Upper lobe of left lung (tissue), 6 donors: ENCODE measurements at regions not wholly inside any gene's neighbourhood (a gene's known extent, or its start where the extent isn't known, plus 50 kb on each side); places are given as distances from the start of the nearest gene placed in this dataset.

Source experiments
- ATAC-seq, 2 donors: fragments of 200-7000 bp; cut with Tn5 transposase; one replicate each; pipeline ENCODE4 v1.9.1; 2022; ENCODE audit warnings: mild to moderate bottlenecking in 2 of 2, moderate library complexity in 2 of 2; ENCODE audit not compliant: low FRiP score in 2 of 2
- DNase-seq, 2 donors: peaks; one replicate each; pipeline ENCODE4 v3.0.0-alpha.2; 2019 to 2020
- H3K27ac ChIP-seq, 4 donors: fragments of 200-600 bp; sonication (generic); one replicate each; pipeline ENCODE4 v1.5.1; 2016 to 2019
- H3K27me3 ChIP-seq, 4 donors: fragments of 200-600 bp; sonication (generic); one replicate each; pipeline ENCODE4 v1.5.1; 2017 to 2019
- H3K36me3 ChIP-seq, 4 donors: fragments of 200-600 bp; sonication (generic); one replicate each; pipeline ENCODE4 v1.5.1; 2016 to 2019
- H3K4me1 ChIP-seq, 4 donors: fragments of 200-600 bp; sonication (generic); one replicate each; pipeline ENCODE4 v1.5.1; 2018 to 2019
- H3K4me3 ChIP-seq, 4 donors: fragments of 200-600 bp; sonication (generic); one replicate each; pipeline ENCODE4 v1.5.1; 2017 to 2019; ENCODE audit warnings: mild to moderate bottlenecking in 2 of 4, moderate library complexity in 1 of 4
- H3K9me3 ChIP-seq, 4 donors: fragments of 200-600 bp; sonication (generic); one replicate each; pipeline ENCODE4 v1.5.1; 2018 to 2019
- CTCF ChIP-seq, 6 experiments: fragments of 450-650 bp in 4 of 6; fragments of 200-600 bp in 2 of 6; sonication (generic) in 2 of 6; IDR thresholded peaks; one replicate each; pipeline ENCODE4 v1.5.1; 2016 to 2019; ENCODE audit warnings: antibody characterized with exemption in 6 of 6
- EP300 ChIP-seq, 4 donors: sonication (generic); formaldehyde crosslinking; IDR thresholded peaks; one replicate each; pipeline ENCODE4 v1.5.1; 2017; ENCODE audit warnings: antibody characterized with exemption in 4 of 4, control low read depth in 2 of 4
- POLR2A ChIP-seq, 4 donors: fragments of 450-650 bp; IDR thresholded peaks; one replicate each; pipeline ENCODE4 v1.5.1; 2016 to 2017; ENCODE audit warnings: antibody characterized with exemption in 4 of 4, mild to moderate bottlenecking in 2 of 4
- POLR2AphosphoS5 ChIP-seq, 2 donors: sonication (generic); formaldehyde crosslinking; IDR thresholded peaks; one replicate each; pipeline ENCODE4 v1.5.1; 2017; ENCODE audit warnings: antibody characterized with exemption in 2 of 2
- WGBS, 2 donors: methylation state at CpG; one replicate each; pipeline ENCODE4 v1.1.5; 2017 to 2018; 5-methylcytosine and 5-hydroxymethylcytosine counted together
- donor health status: DM: no; HTN: no; CAD: no; lungs with moderate emphysema.
- donor health status: DM: no; HTN: yes; CAD: no; lungs with severe emphysema.

GRCh38 chr11:76298255-76298654 lies 82.7 kb downstream of the THAP12 start:
- H3K27ac ChIP-seq, result no peak overlapping the region
- H3K36me3 ChIP-seq, result no peaks in the 10 kb centered on the region
- H3K4me3 ChIP-seq, result no peak overlapping the region
- DNase-seq, result peak in 1 of 2 donors; percentile 60
- no peaks in the 10 kb centered on the region for H3K4me1 ChIP-seq
- no peak for ATAC-seq
- 82 to 96% methylated on average over 2 to 7 of the region's 7 CpGs for WGBS, 2 donors
- no peaks in the 10 kb centered on the region for H3K9me3 ChIP-seq
- no peaks in the 10 kb centered on the region for H3K27me3 ChIP-seq
- TF ChIP-seq CTCF (IDR thresholded peaks at IDR 0.05) (no peak), POLR2AphosphoS5 (IDR thresholded peaks at IDR 0.05) (no peak), POLR2A (IDR thresholded peaks at IDR 0.05) (no peak), EP300 (IDR thresholded peaks at IDR 0.05) (no peak)

GRCh38 chr11:76296731-76297542 lies 84.0 kb downstream of the THAP12 start:
- Histone ChIP-seq H3K27ac (no peak overlapping the region), H3K9me3 (no peaks in the 10 kb centered on the region), H3K4me3 (no peak overlapping the region), H3K36me3 (no peaks in the 10 kb centered on the region), H3K27me3 (no peaks in the 10 kb centered on the region), H3K4me1 (no peaks in the 10 kb centered on the region)
- no peak for TF ChIP-seq POLR2A (IDR thresholded peaks at IDR 0.05)
- TF ChIP-seq POLR2AphosphoS5 (IDR thresholded peaks at IDR 0.05), result no peak
- TF ChIP-seq EP300 (IDR thresholded peaks at IDR 0.05), result no peak
- TF ChIP-seq CTCF (IDR thresholded peaks at IDR 0.05), result no peak
- ATAC-seq, result no peak
- peak in 1 of 2 donors; percentile 64 for DNase-seq
- WGBS, 2 donors, result 87 to 90% methylated on average over 6 to 12 of the region's 12 CpGs

DNA sequence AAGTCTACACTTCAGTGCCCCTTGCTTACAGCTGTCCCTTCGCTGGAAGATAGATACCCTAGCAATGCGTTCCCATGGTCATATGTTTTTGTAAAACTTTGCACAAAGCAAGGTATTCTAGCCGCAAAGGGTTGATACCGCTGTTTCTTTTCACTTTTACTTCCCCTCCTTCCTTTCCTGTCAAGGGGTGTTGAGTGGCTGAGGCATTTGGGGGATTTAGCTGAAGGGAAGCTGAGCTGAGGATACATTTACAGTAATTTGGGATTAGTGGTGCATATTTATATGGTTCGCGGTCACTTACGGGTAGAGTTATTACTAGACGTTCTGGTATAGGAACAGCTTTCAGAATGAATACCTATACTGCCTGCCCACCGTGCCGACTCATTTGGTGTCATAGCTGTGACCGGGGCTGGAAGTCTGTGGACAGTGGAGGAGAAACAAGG lies 86.9 kb upstream of the WNT11 start:
- H3K4me1 ChIP-seq, result no peaks in the 10 kb centered on the region
- no peak overlapping the region for H3K4me3 ChIP-seq
- no peak overlapping the region for H3K27ac ChIP-seq
- H3K27me3 ChIP-seq, result no peaks in the 10 kb centered on the region
- H3K9me3 ChIP-seq, result no peaks in the 10 kb centered on the region
- 69 to 79% methylated on average over 11 of the region's 11 CpGs for WGBS, 2 donors
- TF ChIP-seq CTCF (IDR thresholded peaks at IDR 0.05), result no peak
- no peak for TF ChIP-seq EP300 (IDR thresholded peaks at IDR 0.05)
- no peak for TF ChIP-seq POLR2AphosphoS5 (IDR thresholded peaks at IDR 0.05)
- TF ChIP-seq POLR2A (IDR thresholded peaks at IDR 0.05), result no peak
- no peaks in the 10 kb centered on the region for H3K36me3 ChIP-seq
- ATAC-seq (no peak), DNase-seq (no peak)

- ATAC-seq (no peak), DNase-seq (no peak)
- Histone ChIP-seq H3K27ac (no peak overlapping the region), H3K9me3 (no peaks in the 10 kb centered on the region), H3K36me3 (no peaks in the 10 kb centered on the region), H3K4me3 (no peak overlapping the region), H3K27me3 (no peaks in the 10 kb centered on the region), H3K4me1 (no peaks in the 10 kb centered on the region)
- TF ChIP-seq CTCF (IDR thresholded peaks at IDR 0.05), result no peak
- TF ChIP-seq POLR2AphosphoS5 (IDR thresholded peaks at IDR 0.05), result no peak
- no peak for TF ChIP-seq POLR2A (IDR thresholded peaks at IDR 0.05)
- TF ChIP-seq EP300 (IDR thresholded peaks at IDR 0.05), result no peak
- 80 to 83% methylated on average over 6 of the region's 6 CpGs for WGBS, 2 donors
Measured at GRCh38 chr11:76292583-76293188, 86.4 kb upstream of the WNT11 start.
